ENCODE measurements at regions not wholly inside any gene's neighbourhood (a gene's known extent, or its start where the extent isn't known, plus 50 kb on each side); places are given as distances from the start of the nearest gene placed in this dataset.

GRCh38 chr2:177153805-177154204 lies 58.8 kb upstream of the HNRNPA3 start:
- TF ChIP-seq, protein P1, sequence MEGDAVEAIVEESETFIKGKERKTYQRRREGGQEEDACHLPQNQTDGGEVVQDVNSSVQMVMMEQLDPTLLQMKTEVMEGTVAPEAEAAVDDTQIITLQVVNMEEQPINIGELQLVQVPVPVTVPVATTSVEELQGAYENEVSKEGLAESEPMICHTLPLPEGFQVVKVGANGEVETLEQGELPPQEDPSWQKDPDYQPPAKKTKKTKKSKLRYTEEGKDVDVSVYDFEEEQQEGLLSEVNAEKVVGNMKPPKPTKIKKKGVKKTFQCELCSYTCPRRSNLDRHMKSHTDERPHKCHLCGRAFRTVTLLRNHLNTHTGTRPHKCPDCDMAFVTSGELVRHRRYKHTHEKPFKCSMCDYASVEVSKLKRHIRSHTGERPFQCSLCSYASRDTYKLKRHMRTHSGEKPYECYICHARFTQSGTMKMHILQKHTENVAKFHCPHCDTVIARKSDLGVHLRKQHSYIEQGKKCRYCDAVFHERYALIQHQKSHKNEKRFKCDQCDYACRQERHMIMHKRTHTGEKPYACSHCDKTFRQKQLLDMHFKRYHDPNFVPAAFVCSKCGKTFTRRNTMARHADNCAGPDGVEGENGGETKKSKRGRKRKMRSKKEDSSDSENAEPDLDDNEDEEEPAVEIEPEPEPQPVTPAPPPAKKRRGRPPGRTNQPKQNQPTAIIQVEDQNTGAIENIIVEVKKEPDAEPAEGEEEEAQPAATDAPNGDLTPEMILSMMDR (IDR thresholded peaks at IDR 0.05; ENCODE audit: borderline replicate concordance, extremely low read depth, insufficient read depth) = no peak
- Histone ChIP-seq H3K27me3 (ENCODE audit: control insufficient read depth, insufficient read depth, low read length) (no peaks in the 10 kb centered on the region), H3K9me3 (ENCODE audit: control insufficient read depth in 2 of 3, insufficient read depth in 1 of 3, low read length in 3 of 3) (no peaks in the 10 kb centered on the region), H3K4me3 (ENCODE audit: low read length in 3 of 3) (no peak overlapping the region), H3K4me1 (ENCODE audit: control insufficient read depth in 2 of 3, insufficient read depth in 2 of 3, low read depth in 1 of 3, low read length in 3 of 3) (no peaks in the 10 kb centered on the region), H3K27ac (ENCODE audit: low read depth in 2 of 2, low read length in 2 of 2) (no peak overlapping the region), H3K36me3 (ENCODE audit: control insufficient read depth in 2 of 3, insufficient read depth in 3 of 3, low read length in 3 of 3) (no peaks in the 10 kb centered on the region), H3K9ac (ENCODE audit: low read length in 3 of 3) (no peak overlapping the region)
- DNase-seq (no peak), FAIRE-seq (no peak)
- intact Hi-C loops (cut with DNase I) = loop anchor here (10.0 kb wide), 1 partner anchor 1029 kb away; the partner anchor contains the start of genes HOXD8 and HOXD9

DNA sequence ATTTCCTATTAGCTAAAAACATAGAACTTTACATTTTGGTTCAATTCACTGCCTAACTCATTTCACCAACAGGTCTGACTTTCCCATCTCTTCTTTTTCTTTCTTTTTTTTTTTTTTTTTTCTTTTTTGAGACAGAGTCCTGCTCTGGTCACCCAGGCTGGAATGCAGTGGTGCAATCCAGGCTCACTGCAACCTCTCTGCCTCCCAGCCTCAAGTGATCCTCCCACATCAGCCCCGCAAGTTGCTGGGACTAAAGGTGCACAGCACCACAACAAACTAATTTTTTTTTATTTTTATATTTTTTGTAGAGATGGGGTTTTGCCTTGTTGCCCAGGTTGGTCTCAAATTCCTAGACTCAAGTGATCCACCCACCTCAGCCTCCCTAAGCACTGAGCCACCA lies 57.8 kb upstream of the HNRNPA3 start:
- DNase-seq (no peak), FAIRE-seq (no peak)
- Histone ChIP-seq H3K9me3 (ENCODE audit: control insufficient read depth in 2 of 3, insufficient read depth in 1 of 3, low read length in 3 of 3) (no peaks in the 10 kb centered on the region), H3K4me1 (ENCODE audit: control insufficient read depth in 2 of 3, insufficient read depth in 2 of 3, low read depth in 1 of 3, low read length in 3 of 3) (no peaks in the 10 kb centered on the region), H3K27ac (ENCODE audit: low read depth in 2 of 2, low read length in 2 of 2) (no peak overlapping the region), H3K36me3 (ENCODE audit: control insufficient read depth in 2 of 3, insufficient read depth in 3 of 3, low read length in 3 of 3) (no peaks in the 10 kb centered on the region), H3K4me3 (ENCODE audit: low read length in 3 of 3) (no peak overlapping the region), H3K27me3 (ENCODE audit: control insufficient read depth, insufficient read depth, low read length) (no peaks in the 10 kb centered on the region), H3K9ac (ENCODE audit: low read length in 3 of 3) (no peak overlapping the region)
- TF ChIP-seq, protein P1 (IDR thresholded peaks at IDR 0.05; ENCODE audit: borderline replicate concordance, extremely low read depth, insufficient read depth) = no peak
- intact Hi-C loops (cut with DNase I) = loop anchor here (10.0 kb wide), 1 partner anchor 1030 kb away; the partner anchor contains the start of genes HOXD8 and HOXD9

GRCh38 chr2:177155631-177156030 lies 57.0 kb upstream of the HNRNPA3 start:
- FAIRE-seq = no peak
- H3K9ac ChIP-seq (ENCODE audit: low read length in 3 of 3) = no peak overlapping the region
- intact Hi-C loops (cut with DNase I) = loop anchor here (10.0 kb wide), 1 partner anchor 1031 kb away; the partner anchor contains the start of genes HOXD8 and HOXD9
- no peak overlapping the region for H3K27ac ChIP-seq (ENCODE audit: low read depth in 2 of 2, low read length in 2 of 2)
- no peak for DNase-seq
- TF ChIP-seq, protein P1 (IDR thresholded peaks at IDR 0.05; ENCODE audit: borderline replicate concordance, extremely low read depth, insufficient read depth) = no peak
- no peaks in the 10 kb centered on the region for H3K9me3 ChIP-seq (ENCODE audit: control insufficient read depth in 2 of 3, insufficient read depth in 1 of 3, low read length in 3 of 3)
- no peaks in the 10 kb centered on the region for H3K27me3 ChIP-seq (ENCODE audit: control insufficient read depth, insufficient read depth, low read length)
- H3K36me3 ChIP-seq (ENCODE audit: control insufficient read depth in 2 of 3, insufficient read depth in 3 of 3, low read length in 3 of 3) = no peaks in the 10 kb centered on the region
- no peaks in the 10 kb centered on the region for H3K4me1 ChIP-seq (ENCODE audit: control insufficient read depth in 2 of 3, insufficient read depth in 2 of 3, low read depth in 1 of 3, low read length in 3 of 3)
- no peak overlapping the region for H3K4me3 ChIP-seq (ENCODE audit: low read length in 3 of 3)
